ENCODE measurements at regions not wholly inside any gene's neighbourhood (a gene's known extent, or its start where the extent isn't known, plus 50 kb on each side); places are given as distances from the start of the nearest gene placed in this dataset.
"Not testable (repeated sequence)": the region's sequence is repeated elsewhere in the genome, so short reads cannot be mapped to it uniquely, and the experiment has no call there.

DNA sequence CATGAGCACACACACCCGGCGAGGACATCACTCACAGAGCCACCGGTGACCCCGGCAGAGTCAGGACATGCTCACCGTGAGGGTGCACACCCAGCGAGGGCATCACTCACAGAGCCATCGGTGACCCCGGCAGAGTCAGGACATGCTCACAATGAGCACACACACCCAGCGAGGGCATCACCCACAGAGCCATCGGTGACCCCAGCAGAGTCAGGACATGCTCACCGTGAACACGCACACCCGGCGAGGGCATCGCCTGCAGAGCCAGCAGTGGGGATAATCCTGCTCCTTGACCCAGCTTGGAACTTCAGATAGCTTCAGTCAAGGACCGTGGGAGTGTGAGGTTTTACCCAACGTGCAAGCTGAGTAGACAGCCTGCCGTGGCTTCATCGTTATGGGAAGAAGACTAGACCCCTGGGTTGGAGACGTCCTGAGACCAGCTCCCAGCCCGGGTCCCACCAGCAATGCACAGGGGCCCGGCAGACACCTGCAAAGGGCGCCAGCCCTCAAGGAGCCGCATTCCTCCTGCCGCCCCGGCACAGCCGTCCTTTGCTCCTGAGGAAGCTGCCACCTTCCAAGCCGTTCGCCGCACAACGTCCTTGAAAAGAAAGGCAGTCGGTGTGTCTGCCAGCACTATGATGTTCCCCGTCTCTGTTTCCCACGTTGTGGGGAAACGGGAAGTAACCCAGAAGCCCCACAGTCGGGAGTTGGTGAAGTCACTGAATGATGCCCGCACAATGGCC is 192.3 kb downstream of the DLL1 start:
- DNase-seq: no peak

GRCh38 chr6:170097505-170098427 is 193.1 kb downstream of the DLL1 start:
- no peak for DNase-seq

DNA sequence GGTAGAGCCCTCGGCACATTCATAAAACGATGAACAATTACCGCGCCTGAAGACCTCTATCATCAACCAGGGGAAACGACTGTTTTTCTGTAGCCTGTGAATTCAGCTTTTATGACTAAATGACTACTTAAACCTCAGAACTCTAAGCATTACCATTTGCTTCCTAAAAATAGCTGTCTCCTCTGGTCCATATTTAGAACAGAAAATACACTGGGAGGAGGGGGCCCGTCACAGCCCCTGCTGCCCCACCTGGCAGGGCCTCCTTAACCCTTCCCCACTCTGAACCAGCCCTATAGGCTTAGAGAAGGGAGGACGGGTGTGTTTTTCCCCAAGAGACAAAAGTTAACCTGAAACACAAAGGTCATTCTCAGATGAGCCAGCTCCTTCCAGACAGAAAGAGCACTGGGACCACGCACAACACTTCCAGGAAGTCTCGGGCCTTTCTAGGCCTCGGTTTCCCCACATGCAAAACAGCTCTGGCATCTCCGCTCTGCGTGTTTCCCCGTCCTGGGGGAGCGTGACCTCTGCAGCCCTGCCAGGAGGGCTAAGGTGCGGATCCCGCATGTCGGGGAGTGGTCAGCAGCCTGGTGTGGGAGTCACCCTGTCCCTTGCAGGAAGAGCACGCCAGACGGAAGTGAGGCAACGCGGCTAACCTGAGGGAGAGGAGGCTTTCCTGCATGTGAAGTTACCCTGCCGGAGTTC is 193.9 kb downstream of the DLL1 start:
- no peak for DNase-seq

DNA sequence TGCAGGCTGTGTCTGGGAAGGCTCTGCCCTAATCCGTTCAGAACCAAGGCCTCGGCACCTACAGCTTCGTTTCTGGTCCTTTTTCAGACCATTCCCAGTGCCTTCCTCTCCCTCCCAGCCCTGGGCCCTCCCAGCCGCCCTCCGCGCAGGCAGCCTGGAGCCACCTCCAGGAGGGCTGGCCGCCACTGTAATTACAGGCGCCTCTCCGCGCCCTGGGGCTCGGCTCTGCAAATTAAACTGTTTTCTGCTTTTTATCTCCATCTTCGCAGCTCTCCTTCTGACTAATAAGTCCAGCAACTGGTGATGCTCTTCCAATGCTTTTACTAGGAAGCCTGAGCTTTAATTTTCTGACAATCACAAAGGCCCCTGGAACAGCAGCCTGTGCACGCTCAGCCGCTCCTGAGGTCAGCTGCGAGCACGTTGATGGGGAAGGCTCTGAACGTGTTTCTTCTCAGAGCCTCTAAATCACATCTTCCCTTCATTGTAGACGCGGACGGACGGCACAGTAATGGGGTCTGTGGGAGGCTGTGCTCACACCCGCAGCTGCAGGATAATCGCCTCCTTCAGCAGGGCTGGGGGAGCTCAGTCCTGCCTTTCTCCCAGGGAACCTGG is 194.6 kb downstream of the DLL1 start:
- no peak for DNase-seq

GRCh38 chr6:170095273-170095981 is 195.5 kb downstream of the DLL1 start:
- DNase-seq: no peak

- DNase-seq: no peak
Observed at GRCh38 chr6:170094686-170095272, 196.1 kb downstream of the DLL1 start.

- no peak for DNase-seq
Observed at GRCh38 chr6:170093658-170094596, 197.0 kb downstream of the DLL1 start.

- DNase-seq: no peak
Observed at GRCh38 chr6:170093276-170093657, 197.6 kb downstream of the DLL1 start.

DNA sequence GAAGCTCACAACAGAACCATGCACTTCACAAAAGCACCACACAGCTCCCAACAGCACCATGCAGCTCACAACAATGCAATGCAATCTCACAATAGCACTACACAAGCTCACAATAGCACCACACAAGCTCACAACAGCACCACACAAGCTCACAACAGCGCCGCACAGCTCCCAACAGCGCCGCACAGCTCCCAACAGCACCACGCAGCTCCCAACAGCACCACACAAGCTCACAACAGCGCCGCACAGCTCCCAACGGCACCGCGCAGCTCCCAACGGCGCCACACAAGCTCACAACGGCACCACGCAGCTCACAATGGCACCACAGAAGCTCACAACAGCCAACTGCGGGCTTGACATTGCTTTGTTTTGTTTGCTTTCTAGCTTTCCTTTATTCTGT is 198.1 kb downstream of the DLL1 start:
- DNase-seq: no peak

DNA sequence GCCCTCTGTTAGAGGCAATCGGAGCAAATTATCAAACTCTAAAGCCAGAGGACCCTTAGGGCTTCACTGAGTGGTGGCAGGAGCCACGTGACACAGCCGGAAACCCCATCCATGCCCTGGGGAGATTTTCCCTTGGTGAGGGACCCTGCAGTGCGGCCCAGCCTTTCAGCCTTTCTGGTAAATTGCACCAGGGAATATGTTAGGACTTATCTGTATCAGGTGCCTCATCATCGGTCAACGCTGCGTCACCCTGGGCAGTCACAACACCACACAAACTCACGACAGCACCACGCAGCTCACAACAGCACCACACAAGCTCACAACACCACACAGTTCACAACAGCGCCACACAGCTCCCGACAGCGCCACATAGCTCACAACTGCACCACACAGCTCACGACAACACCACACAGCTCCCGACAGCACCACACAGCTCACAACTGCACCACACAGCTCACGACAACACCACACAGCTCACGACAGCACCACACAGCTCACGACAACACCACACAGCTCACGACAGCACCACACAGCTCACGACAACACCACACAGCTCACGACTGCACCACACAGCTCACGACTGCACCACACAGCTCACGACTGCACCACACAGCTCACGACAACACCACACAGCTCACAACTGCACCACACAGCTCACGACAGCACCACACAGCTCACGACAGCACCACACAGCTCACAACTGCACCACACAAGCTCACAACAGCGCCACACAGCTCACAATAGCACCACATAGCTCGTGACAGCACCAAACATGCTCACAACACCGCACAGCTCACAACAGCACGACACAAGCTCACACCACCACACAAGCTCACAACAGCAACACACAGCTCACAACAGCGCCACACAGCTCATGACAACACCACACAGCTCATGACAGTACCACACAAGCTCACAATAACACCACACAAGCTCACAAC is 199.0 kb downstream of the DLL1 start:
- no peak for DNase-seq

DNA sequence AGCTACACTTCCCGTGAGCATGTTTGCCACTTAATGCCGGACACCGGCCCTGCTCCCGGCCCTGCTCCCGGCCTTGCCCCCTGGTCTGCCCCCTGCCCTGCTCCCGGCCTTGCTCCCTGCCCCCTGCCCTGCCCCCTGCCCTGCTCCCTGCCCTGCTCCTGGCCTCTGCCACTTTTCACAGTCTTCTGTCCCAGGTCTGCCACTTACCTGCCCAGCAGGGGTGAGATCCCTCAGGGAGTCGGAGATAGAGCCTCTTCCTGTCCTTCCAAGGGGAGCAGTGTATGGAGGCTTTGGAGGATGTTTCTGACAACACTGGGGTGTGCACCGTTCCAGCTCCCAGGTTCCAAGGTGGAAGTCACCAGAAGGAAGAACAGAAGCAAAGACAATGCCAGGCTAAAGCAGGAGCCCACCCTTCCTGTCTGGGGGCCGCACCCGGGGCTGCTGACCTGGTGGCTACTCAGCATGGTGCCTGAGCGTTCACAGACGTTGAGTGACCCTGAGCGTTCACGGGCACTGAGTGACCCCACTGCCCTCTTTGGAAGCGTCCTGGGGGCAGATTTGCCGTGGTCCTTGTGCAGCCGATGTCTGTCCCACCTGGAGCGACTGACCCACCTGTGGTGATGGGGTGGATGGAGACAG is 199.8 kb downstream of the DLL1 start:
- no peak for DNase-seq

DNA sequence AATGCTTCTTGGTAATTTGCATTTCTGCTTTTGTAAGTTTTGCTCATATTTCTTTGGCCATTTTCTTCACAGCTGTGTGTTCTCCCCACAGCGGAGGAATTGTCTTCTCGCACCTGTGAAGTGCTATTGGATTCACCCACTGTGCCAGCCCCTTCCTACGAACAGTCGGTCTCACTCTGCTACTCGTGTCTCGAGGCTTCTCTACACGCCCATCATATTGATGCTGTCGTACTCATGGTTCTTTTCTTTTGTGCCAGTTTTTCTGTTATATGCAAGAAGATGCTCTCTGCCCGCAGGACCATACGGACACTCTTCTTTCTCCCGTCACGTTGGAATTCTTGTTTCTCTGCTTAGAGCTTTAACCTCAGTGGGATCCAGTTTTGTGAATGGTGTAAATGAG is 200.3 kb downstream of the DLL1 start:
- no peak for DNase-seq

DNA sequence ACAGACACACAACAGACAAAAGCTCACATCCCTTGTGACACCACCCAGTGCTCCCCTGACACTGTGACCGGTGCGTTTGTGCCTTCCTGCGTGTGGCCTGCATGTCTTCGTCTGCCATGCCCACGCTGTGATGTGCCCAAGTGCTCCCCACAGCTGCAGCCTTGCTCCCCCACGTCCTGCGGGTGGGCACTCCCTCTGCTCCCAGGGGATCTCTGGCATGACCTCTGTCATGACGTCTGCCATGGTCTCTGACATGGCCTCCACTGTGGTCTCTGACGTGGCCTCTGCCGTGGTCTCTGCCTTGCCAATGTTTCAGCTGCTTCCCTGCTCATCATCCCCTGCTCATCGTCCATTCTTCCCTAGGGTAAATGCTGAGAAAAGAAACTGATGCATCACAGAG is 200.9 kb downstream of the DLL1 start:
- DNase-seq: no peak

GRCh38 chr6:170088582-170088955 is 202.3 kb downstream of the DLL1 start:
- no peak for DNase-seq

DNA sequence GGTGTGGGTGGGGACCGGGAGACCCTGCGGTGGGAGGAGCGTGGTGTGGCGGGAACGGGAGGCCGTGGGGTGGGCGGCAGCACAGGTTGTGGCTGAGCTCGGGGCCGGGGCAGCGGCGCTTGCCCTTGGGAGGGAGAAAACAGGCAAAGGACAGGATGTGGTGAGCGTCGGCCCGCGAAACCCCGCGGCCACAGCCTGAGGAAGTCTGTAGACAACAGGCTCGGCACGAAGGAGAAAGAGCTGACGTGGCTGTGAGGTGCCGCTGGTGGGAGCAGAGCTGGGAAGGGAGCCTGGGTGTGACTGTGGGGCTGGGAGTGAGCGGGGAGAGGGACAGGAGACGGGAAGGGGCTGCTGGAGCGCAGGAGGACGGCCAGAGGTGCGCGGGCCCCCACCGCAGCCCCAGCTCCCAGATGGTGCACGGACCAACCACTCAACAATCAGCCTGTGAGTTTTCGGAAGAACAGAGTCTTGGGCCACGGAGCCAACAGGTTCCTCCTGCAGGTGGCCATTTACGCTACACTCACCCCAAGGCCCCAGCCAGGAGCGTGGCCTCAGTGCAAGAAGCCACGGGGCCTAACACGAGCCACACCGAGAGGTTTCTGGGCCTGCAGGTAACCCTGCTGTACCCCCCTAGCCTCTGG is 202.8 kb downstream of the DLL1 start:
- no peak for DNase-seq

DNA sequence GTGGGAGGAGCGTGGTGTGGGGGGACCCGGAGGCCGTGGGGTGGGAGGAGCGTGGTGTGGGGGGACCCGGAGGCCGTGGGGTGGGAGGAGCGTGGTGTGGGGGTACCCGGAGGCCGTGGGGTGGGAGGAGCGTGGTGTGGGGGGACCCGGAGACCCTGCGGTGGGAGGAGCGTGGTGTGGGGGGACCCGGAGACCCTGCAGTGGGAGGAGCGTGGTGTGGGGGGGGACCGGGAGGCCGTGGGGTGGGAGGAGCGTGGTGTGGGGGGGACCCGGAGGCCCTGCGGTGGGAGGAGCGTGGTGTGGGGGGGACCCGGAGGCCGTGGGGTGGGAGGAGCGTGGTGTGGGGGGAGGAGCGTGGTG is 203.5 kb downstream of the DLL1 start:
- not testable (repeated sequence) for DNase-seq

DNA sequence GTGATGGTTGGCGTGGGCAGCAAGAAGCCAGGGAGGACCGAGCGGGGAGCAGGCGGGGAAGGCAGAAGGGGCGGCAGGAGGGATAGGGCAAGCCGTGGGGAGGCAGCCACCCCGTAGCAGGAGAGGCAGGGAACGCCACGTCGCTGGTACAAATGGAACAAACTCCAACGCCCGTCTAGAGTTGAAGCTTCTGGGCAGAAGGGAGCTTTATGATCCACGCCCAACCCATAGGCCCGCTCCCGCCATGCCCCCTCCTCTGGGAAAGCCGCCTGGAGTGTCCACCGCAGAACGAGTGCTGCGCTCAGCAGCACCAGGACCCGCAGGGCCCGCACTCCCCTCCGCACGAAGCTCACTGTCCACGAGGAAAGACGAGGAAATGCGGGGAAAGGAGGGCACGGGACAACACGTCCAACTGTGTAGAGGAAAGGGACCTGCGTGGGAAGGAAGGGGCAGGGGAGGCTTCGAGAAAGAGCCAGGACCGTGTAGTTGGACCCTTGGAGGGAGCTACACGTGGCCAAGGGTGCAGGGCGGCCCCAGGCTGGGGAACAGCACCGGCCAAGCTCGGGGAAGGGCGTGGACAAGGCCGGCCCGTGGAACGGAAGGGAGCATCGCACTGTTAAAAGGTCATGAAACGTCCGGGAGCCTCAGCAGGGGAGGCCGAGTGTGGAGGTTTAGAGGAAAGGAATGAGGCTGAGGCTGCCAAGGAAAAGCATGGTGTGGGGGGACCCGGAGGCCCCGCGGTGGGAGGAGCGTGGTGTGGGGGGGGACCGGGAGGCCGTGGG is 204.0 kb downstream of the DLL1 start:
- DNase-seq: no peak
